GM12873 (cell line): ENCODE measurements at regions not wholly inside any gene's neighbourhood (a gene's known extent, or its start where the extent isn't known, plus 50 kb on each side); places are given as distances from the start of the nearest gene placed in this dataset.

Experiments used
- CTCF ChIP-seq: IDR thresholded peaks from 2 replicates; pipeline ENCODE4 v1.5.1; 2012; ENCODE audit warnings: low read depth, mild to moderate bottlenecking, moderate library complexity, low read length, control low read depth; ENCODE audit not compliant: insufficient read depth; ENCODE audit errors: missing control alignments

- no peak for TF ChIP-seq CTCF
These were observed 606.5 kb downstream of the LMO4 start for GRCh38 chr1:87935130-87935529.

- no peak for TF ChIP-seq CTCF
These were observed 609.2 kb downstream of the LMO4 start for GRCh38 chr1:87937831-87938395.

GRCh38 chr1:87938631-87939030 is 610.0 kb downstream of the LMO4 start:
- no peak for TF ChIP-seq CTCF

GRCh38 chr1:87939444-87939843 is 610.8 kb downstream of the LMO4 start:
- TF ChIP-seq CTCF: no peak

- TF ChIP-seq CTCF: no peak
These were observed 611.7 kb downstream of the LMO4 start for GRCh38 chr1:87940421-87940820.

GRCh38 chr1:87941337-87941946 is 612.8 kb downstream of the LMO4 start:
- no peak for TF ChIP-seq CTCF

GRCh38 chr1:87942165-87942564 is 613.5 kb downstream of the LMO4 start:
- no peak for TF ChIP-seq CTCF
